ENCODE measurements at regions not wholly inside any gene's neighbourhood (a gene's known extent, or its start where the extent isn't known, plus 50 kb on each side); places are given as distances from the start of the nearest gene placed in this dataset.

- no peak overlapping the region for H3K4me2 ChIP-seq (ENCODE audit: insufficient read depth, low read length)
- no peaks in the 10 kb centered on the region for H3K4me1 ChIP-seq (ENCODE audit: insufficient read depth, low read length)
- H3K79me2 ChIP-seq (ENCODE audit: insufficient read depth, low read length), result no peaks in the 10 kb centered on the region
- no peaks in the 10 kb centered on the region for H3K27me3 ChIP-seq (ENCODE audit: insufficient read depth, low read length, poor library complexity)
- no peak overlapping the region for H3K9ac ChIP-seq (ENCODE audit: low read depth, low read length)
- no peak for DNase-seq
- H4K20me1 ChIP-seq (ENCODE audit: insufficient read depth, low read length), result no peaks in the 10 kb centered on the region
- H2AFZ ChIP-seq (ENCODE audit: low read depth, low read length), result no peak overlapping the region
- no peak overlapping the region for H3K27ac ChIP-seq (ENCODE audit: low read length)
- ATAC-seq (ENCODE audit: insufficient read depth, low read depth), result 0 out of 3 replicates have a peak, but pooled peaks have one; percentile 16
- H3K36me3 ChIP-seq (ENCODE audit: insufficient read depth, low read length), result no peaks in the 10 kb centered on the region
- TF ChIP-seq CTCF (IDR thresholded peaks at IDR 0.05; ENCODE audit: borderline replicate concordance, extremely low read depth, low read length, poor library complexity, severe bottlenecking), result no peak
- no peak for TF ChIP-seq EZH2 (IDR thresholded peaks at IDR 0.05; ENCODE audit: borderline replicate concordance, low read depth, low read length, severe bottlenecking)
- no peak overlapping the region for H3K4me3 ChIP-seq (ENCODE audit: low read depth in 1 of 2, low read length in 2 of 2)
- no peaks in the 10 kb centered on the region for H3K9me3 ChIP-seq (ENCODE audit: insufficient read depth, low read length, severe bottlenecking)
Measured at GRCh38 chr18:46297124-46297523, 192.9 kb downstream of the HAUS1 start.

GRCh38 chr18:46297621-46298020 lies 193.4 kb downstream of the HAUS1 start:
- DNase-seq (peak; percentile 52), ATAC-seq (ENCODE audit: insufficient read depth, low read depth) (peak; percentile 81)

GRCh38 chr18:46298511-46298910 lies 194.3 kb downstream of the HAUS1 start:
- Histone ChIP-seq H3K27ac (ENCODE audit: low read length) (no peak overlapping the region), H3K79me2 (ENCODE audit: insufficient read depth, low read length) (no peaks in the 10 kb centered on the region), H3K27me3 (ENCODE audit: insufficient read depth, low read length, poor library complexity) (no peaks in the 10 kb centered on the region), H3K4me1 (ENCODE audit: insufficient read depth, low read length) (no peaks in the 10 kb centered on the region), H3K9ac (ENCODE audit: low read depth, low read length) (no peak overlapping the region), H3K36me3 (ENCODE audit: insufficient read depth, low read length) (no peaks in the 10 kb centered on the region), H3K4me3 (ENCODE audit: low read depth in 1 of 2, low read length in 2 of 2) (no peak overlapping the region), H3K9me3 (ENCODE audit: insufficient read depth, low read length, severe bottlenecking) (no peaks in the 10 kb centered on the region), H4K20me1 (ENCODE audit: insufficient read depth, low read length) (no peaks in the 10 kb centered on the region), H2AFZ (ENCODE audit: low read depth, low read length) (no peak overlapping the region), H3K4me2 (ENCODE audit: insufficient read depth, low read length) (no peak overlapping the region)
- DNase-seq (no peak), ATAC-seq (ENCODE audit: insufficient read depth, low read depth) (no peak)
- TF ChIP-seq CTCF (IDR thresholded peaks at IDR 0.05; ENCODE audit: borderline replicate concordance, extremely low read depth, low read length, poor library complexity, severe bottlenecking) (no peak), EZH2 (IDR thresholded peaks at IDR 0.05; ENCODE audit: borderline replicate concordance, low read depth, low read length, severe bottlenecking) (no peak)

More at GRCh38 chr18:46297621-46298020, 193.4 kb downstream of the HAUS1 start:
- no peaks in the 10 kb centered on the region for H3K9me3 ChIP-seq (ENCODE audit: insufficient read depth, low read length, severe bottlenecking)
- no peaks in the 10 kb centered on the region for H4K20me1 ChIP-seq (ENCODE audit: insufficient read depth, low read length)
- TF ChIP-seq CTCF (IDR thresholded peaks at IDR 0.05; ENCODE audit: borderline replicate concordance, extremely low read depth, low read length, poor library complexity, severe bottlenecking), result no peak
- no peak for TF ChIP-seq EZH2 (IDR thresholded peaks at IDR 0.05; ENCODE audit: borderline replicate concordance, low read depth, low read length, severe bottlenecking)
- H2AFZ ChIP-seq (ENCODE audit: low read depth, low read length), result no peak overlapping the region
- H3K4me1 ChIP-seq (ENCODE audit: insufficient read depth, low read length), result no peaks in the 10 kb centered on the region
- no peaks in the 10 kb centered on the region for H3K79me2 ChIP-seq (ENCODE audit: insufficient read depth, low read length)
- no peak overlapping the region for H3K4me3 ChIP-seq (ENCODE audit: low read depth in 1 of 2, low read length in 2 of 2)
- H3K27me3 ChIP-seq (ENCODE audit: insufficient read depth, low read length, poor library complexity), result no peaks in the 10 kb centered on the region
- no peak overlapping the region for H3K4me2 ChIP-seq (ENCODE audit: insufficient read depth, low read length)
- H3K36me3 ChIP-seq (ENCODE audit: insufficient read depth, low read length), result no peaks in the 10 kb centered on the region
- H3K9ac ChIP-seq (ENCODE audit: low read depth, low read length), result no peak overlapping the region
- H3K27ac ChIP-seq (ENCODE audit: low read length), result no peak overlapping the region

All from DND-41 (cell line).